HG03520 (cell line): ENCODE measurements at regions not wholly inside any gene's neighbourhood (a gene's known extent, or its start where the extent isn't known, plus 50 kb on each side); places are given as distances from the start of the nearest gene placed in this dataset.
"Not testable (repeated sequence)": the region's sequence is repeated elsewhere in the genome, so short reads cannot be mapped to it uniquely, and the experiment has no call there.

Experiments used
- ATAC-seq: cut with Tn5 transposase; IDR thresholded peaks from one replicate; pipeline ENCODE4 v1.9.1; 2021; ENCODE audit warnings: mild to moderate bottlenecking, moderate library complexity; ENCODE audit not compliant: unreplicated experiment

- not testable (repeated sequence) for ATAC-seq
These were observed 136.3 kb upstream of the ZNF618 start for GRCh38 chr9:113739605-113740507.

DNA sequence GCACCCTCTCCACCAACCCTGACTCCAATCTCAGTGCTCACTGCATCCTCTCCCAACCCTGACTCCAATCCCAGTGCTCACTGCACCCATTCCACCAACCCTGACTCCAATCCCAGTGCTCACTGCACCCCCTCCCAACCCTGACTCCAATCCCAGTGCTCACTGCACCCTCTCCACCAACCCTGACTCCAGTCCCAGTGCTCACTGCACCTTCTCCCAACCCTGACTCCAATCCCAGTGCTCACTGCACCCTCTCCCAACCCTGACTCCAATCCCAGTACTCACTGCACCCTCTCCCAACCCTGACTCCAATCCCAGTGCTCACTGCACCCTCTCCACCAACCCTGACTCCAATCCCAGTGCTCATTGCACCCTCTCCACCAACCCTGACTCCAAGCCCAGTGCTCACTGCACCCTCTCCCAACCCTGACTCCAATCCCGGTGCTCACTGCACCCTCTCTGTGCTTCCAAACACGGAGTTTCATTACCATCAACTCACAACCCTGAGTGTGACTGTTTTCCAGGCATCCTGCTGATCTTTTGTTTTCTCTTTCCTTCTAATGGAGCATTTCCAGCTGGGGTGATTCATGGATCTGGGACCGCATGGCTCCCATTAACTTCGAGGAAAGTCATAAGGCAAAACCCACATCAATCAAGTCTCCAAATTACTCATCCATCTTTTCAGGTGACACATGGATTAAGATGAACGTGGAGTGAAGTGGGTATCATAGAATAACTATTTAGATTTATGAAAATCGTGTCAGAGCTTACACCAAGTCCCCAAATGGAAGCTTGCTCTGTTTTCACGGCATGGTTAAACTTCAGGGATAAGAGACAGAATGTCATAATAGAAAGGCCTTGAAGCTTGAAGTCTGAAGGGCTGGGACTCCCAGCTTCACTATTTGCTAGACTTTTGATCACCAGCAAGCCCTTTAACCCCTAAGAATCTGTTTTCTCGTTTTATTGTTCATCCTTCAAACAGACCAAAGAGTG lies 135.3 kb upstream of the ZNF618 start:
- not testable (repeated sequence) for ATAC-seq

GRCh38 chr9:113741886-113742854 lies 133.9 kb upstream of the ZNF618 start:
- no peak for ATAC-seq

DNA sequence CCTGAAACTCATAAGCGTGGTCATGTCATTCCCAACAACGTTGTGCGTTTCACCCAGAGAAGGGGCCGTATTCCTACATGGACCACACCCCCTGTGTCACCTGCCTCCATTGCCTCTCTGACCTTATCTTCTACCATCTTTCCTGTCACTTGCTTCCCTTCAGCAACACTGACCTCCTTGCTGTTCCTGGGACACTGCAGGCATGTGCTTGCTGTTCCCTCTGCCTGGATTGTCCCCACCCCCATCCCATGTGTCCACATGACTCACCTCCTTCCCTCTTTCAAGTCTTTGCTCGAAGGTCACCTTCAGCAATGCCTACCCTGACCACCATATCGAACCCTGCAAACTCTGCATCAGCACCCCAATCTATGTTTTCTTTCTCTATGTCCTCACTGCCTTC lies 133.2 kb upstream of the ZNF618 start:
- ATAC-seq, result no peak

- no peak for ATAC-seq
These were observed 129.6 kb upstream of the ZNF618 start for GRCh38 chr9:113746486-113746885.

GRCh38 chr9:113748135-113748534 lies 128.0 kb upstream of the ZNF618 start:
- ATAC-seq, result no peak

DNA sequence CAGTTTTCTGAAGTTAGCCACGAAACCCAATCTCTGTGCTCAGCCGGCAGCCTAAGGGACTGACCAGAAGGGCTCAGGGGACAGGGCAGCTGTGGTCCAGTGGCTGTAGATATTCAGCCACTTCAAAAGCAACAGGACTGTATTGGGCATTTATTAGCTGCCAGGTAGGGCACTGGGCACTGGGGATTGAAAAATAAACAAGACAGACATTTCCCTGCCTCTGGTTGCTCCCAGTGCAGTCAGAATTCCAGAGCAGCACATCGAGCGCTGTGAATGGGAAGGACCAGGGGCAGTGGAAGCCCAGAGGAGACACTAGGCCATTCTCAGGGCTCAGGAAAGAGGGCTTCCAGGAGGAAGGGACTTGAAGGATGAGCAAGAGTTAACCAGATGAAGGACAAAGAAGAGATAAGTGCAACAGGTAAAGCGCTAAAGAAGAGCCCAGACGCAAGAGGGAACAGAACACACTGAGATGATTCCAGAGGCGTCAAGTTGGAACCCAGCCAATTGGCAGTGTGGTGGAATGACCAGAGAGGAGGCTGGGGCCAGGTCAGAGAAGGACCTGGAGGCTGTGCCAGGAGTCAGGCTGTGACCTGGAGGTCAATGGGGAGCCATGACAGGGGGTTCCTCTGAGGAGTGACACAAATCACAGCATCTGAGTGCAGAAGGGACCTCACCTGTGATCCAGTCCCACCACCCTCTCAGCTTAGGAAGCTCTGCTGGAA lies 122.5 kb upstream of the ZNF618 start:
- ATAC-seq, result no peak

DNA sequence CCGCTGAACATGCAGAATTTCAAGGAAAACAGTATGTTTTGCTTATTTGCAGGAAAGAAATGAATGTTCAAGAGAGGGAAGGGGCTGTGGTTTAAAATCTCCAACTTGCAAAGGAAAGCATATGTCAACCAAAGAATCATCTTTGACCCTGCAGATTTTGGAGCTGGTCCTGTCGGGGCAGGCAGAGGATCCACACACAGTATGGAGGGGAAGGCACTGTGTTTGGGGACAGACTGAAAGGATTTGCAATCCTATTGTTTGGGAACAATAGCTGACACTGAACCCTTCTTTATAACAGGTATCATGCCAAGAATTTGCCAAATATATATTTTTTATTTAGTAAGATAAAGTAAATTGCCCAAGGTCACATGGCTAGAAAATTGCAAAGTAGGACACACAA lies 121.4 kb upstream of the ZNF618 start:
- ATAC-seq, result no peak

GRCh38 chr9:113755433-113755832 lies 120.7 kb upstream of the ZNF618 start:
- ATAC-seq, result no peak

DNA sequence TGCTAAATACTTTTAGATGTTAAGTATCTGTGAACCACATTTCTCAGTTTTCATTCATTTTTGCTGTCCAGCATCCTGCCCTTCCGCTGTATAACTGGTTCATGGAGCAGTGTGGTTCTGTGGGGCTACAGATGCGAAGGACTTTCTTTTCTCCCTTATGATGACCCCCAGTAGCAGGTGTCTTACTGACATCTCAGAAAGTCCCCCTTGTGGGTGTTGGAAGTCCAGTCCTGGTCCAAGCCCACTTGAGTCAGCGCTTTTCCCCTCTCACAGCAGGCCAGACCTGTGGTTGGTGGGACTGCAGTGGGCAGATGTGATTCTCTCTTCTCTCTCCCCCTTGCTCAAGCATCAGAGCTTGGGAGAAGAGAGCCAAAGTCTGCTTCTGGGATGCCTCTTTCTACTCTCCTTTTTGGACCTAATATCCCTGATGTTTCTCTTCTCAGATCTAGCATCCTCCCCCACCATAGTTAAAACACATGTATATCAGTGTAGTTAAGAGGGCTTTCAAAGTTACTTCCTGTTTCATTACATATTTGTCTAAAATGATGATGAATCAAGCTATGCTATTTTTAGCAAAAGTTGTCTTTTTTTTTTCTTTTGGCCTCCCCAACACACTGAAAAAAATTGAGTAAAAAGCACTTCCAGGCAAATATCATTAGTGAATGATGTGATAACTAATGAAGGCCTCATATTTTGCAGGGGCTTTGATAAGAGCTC lies 119.5 kb upstream of the ZNF618 start:
- no peak for ATAC-seq

GRCh38 chr9:113763429-113763828 lies 112.7 kb upstream of the ZNF618 start:
- ATAC-seq, result no peak

- ATAC-seq, result no peak
These were observed 111.5 kb upstream of the ZNF618 start for GRCh38 chr9:113764572-113764971.

GRCh38 chr9:113769412-113769811 lies 106.7 kb upstream of the ZNF618 start:
- no peak for ATAC-seq

- no peak for ATAC-seq
These were observed 105.7 kb upstream of the ZNF618 start for GRCh38 chr9:113770396-113770795.

- ATAC-seq, result no peak
These were observed 104.9 kb upstream of the ZNF618 start for GRCh38 chr9:113771199-113771598.

GRCh38 chr9:113772121-113772810 lies 103.8 kb upstream of the ZNF618 start:
- ATAC-seq, result no peak

- ATAC-seq, result no peak
These were observed 101.1 kb upstream of the ZNF618 start for GRCh38 chr9:113774963-113775362.

- ATAC-seq, result no peak
These were observed 100.4 kb upstream of the ZNF618 start for GRCh38 chr9:113775749-113776148.

- no peak for ATAC-seq
These were observed 99.9 kb upstream of the ZNF618 start for GRCh38 chr9:113776194-113776593.
